Subcutaneous abdominal adipose tissue (tissue), 5 donors: ENCODE measurements at regions not wholly inside any gene's neighbourhood (a gene's known extent, or its start where the extent isn't known, plus 50 kb on each side); places are given as distances from the start of the nearest gene placed in this dataset.
"Not testable (repeated sequence)": the region's sequence is repeated elsewhere in the genome, so short reads cannot be mapped to it uniquely, and the experiment has no call there.

Experiments
- H3K27ac ChIP-seq: one replicate; pipeline ENCODE4 v1.7.0; 2013; ENCODE audit warnings: low read depth, mild to moderate bottlenecking, inconsistent platforms, low read length, moderate library complexity
- H3K27me3 ChIP-seq, 5 donors: one replicate each; pipeline ENCODE4 v1.7.0; 2013; ENCODE audit warnings: low read length in 5 of 5, inconsistent platforms in 1 of 5; ENCODE audit not compliant: control insufficient read depth in 5 of 5, insufficient read depth in 4 of 5
- H3K36me3 ChIP-seq, 5 donors: one replicate each; pipeline ENCODE4 v1.7.0; 2013; ENCODE audit warnings: low read length in 5 of 5; ENCODE audit not compliant: control insufficient read depth in 5 of 5, insufficient read depth in 5 of 5
- H3K4me1 ChIP-seq, 5 donors: one replicate each; pipeline ENCODE4 v1.7.0; 2013; ENCODE audit warnings: low read length in 5 of 5, mild to moderate bottlenecking in 3 of 5, moderate library complexity in 1 of 5; ENCODE audit not compliant: control insufficient read depth in 5 of 5, insufficient read depth in 5 of 5
- H3K4me3 ChIP-seq, 5 donors: one replicate each; pipeline ENCODE4 v1.7.0; 2013; ENCODE audit warnings: low read length in 5 of 5, low read depth in 1 of 5
- H3K9ac ChIP-seq, 5 donors: one replicate each; pipeline ENCODE4 v1.7.0; 2013; ENCODE audit warnings: low read length in 5 of 5, mild to moderate bottlenecking in 4 of 5, moderate library complexity in 3 of 5
- H3K9me3 ChIP-seq, 5 donors: one replicate each; pipeline ENCODE4 v1.7.0; 2013; ENCODE audit warnings: low read length in 5 of 5; ENCODE audit not compliant: control insufficient read depth in 5 of 5
- donor health status: healthy.
- donor health status: healthy.
- donor health status: healthy.
- donor health status: healthy.
- donor health status: healthy.

- Histone ChIP-seq H3K36me3 (no peaks in the 10 kb centered on the region), H3K9me3 (no peaks in the 10 kb centered on the region), H3K27me3 (no peaks in the 10 kb centered on the region), H3K4me3 (no peak overlapping the region), H3K4me1 (peaks cover 0 to 11% (median 2%) of the 10 kb centered on the region in 5 donors), H3K9ac (no peak overlapping the region), H3K27ac (no peak overlapping the region)
These were observed 404.9 kb downstream of the TMEM182 start for GRCh38 chr2:103166456-103167324.

- Histone ChIP-seq H3K4me3 (no peak overlapping the region), H3K27me3 (no peaks in the 10 kb centered on the region), H3K36me3 (no peaks in the 10 kb centered on the region), H3K9ac (no peak overlapping the region), H3K27ac (no peak overlapping the region), H3K9me3 (no peaks in the 10 kb centered on the region), H3K4me1 (peaks cover 0 to 2% (median 0%) of the 10 kb centered on the region in 5 donors)
These were observed 405.8 kb downstream of the TMEM182 start for GRCh38 chr2:103167599-103167998.

- no peak overlapping the region for H3K27ac ChIP-seq
- no peaks in the 10 kb centered on the region for H3K27me3 ChIP-seq
- no peak overlapping the region for H3K9ac ChIP-seq
- no peaks in the 10 kb centered on the region for H3K36me3 ChIP-seq
- H3K9me3 ChIP-seq = no peaks in the 10 kb centered on the region
- no peak overlapping the region for H3K4me3 ChIP-seq
- no peaks in the 10 kb centered on the region for H3K4me1 ChIP-seq
These were observed 408.0 kb downstream of the TMEM182 start for GRCh38 chr2:103169861-103170260.

DNA sequence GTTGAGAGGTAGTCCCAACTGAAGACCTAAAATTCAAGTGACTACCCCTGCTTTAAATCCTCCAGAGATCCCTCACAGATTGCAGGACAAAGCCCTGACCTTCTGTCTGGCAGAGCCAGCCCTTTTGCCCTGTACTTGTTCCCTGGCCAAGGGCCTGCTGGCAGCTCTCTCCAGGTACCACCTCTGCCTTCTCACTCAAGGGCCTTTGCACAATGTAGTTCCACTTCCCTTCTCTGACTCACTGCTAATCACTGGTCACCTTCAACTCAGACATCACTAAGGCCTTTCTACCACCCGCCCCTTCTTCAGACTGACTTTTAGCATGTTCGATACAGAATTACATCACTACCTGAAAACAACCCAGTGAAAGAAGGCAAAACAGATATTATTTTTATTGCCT is 411.0 kb downstream of the TMEM182 start:
- Histone ChIP-seq H3K9ac (no peak overlapping the region), H3K4me3 (no peak overlapping the region), H3K27ac (no peak overlapping the region), H3K9me3 (no peaks in the 10 kb centered on the region), H3K36me3 (no peaks in the 10 kb centered on the region), H3K27me3 (no peaks in the 10 kb centered on the region), H3K4me1 (peaks cover 0 to 11% (median 0%) of the 10 kb centered on the region in 5 donors)

- H3K4me1 ChIP-seq = peaks cover 0 to 29% (median under 1%) of the 10 kb centered on the region in 5 donors
- no peak overlapping the region for H3K4me3 ChIP-seq
- no peaks in the 10 kb centered on the region for H3K36me3 ChIP-seq
- no peak overlapping the region for H3K27ac ChIP-seq
- no peaks in the 10 kb centered on the region for H3K9me3 ChIP-seq
- H3K9ac ChIP-seq = no peak overlapping the region
- no peaks in the 10 kb centered on the region for H3K27me3 ChIP-seq
These were observed 412.9 kb downstream of the TMEM182 start for GRCh38 chr2:103174711-103175110.

GRCh38 chr2:103176294-103176915 is 414.6 kb downstream of the TMEM182 start:
- Histone ChIP-seq H3K36me3 (no peaks in the 10 kb centered on the region), H3K27me3 (no peaks in the 10 kb centered on the region), H3K27ac (no peak overlapping the region), H3K9me3 (no peaks in the 10 kb centered on the region), H3K4me3 (no peak overlapping the region), H3K9ac (no peak overlapping the region), H3K4me1 (peaks cover 0 to 38% (median 6%) of the 10 kb centered on the region in 5 donors)

GRCh38 chr2:103179798-103180197 is 418.0 kb downstream of the TMEM182 start:
- no peak overlapping the region for H3K4me3 ChIP-seq
- H3K4me1 ChIP-seq = peaks cover 0 to 38% (median 6%) of the 10 kb centered on the region in 5 donors
- no peaks in the 10 kb centered on the region for H3K27me3 ChIP-seq
- no peaks in the 10 kb centered on the region for H3K36me3 ChIP-seq
- no peaks in the 10 kb centered on the region for H3K9me3 ChIP-seq
- H3K9ac ChIP-seq = no peak overlapping the region
- no peak overlapping the region for H3K27ac ChIP-seq

GRCh38 chr2:103183061-103183460 is 421.2 kb downstream of the TMEM182 start:
- Histone ChIP-seq H3K27ac (no peak overlapping the region), H3K36me3 (no peaks in the 10 kb centered on the region), H3K9me3 (no peaks in the 10 kb centered on the region), H3K4me3 (no peak overlapping the region), H3K4me1 (peaks cover 0 to 24% (median 6%) of the 10 kb centered on the region in 5 donors), H3K27me3 (no peaks in the 10 kb centered on the region), H3K9ac (no peak overlapping the region)

- Histone ChIP-seq H3K9me3 (peaks cover 0 to 13% (median 3%) of the 10 kb centered on the region in 5 donors), H3K36me3 (no peaks in the 10 kb centered on the region), H3K9ac (no peak overlapping the region), H3K27me3 (no peaks in the 10 kb centered on the region), H3K27ac (no peak overlapping the region), H3K4me1 (no peaks in the 10 kb centered on the region), H3K4me3 (no peak overlapping the region)
These were observed 435.0 kb downstream of the TMEM182 start for GRCh38 chr2:103196802-103197201.

DNA sequence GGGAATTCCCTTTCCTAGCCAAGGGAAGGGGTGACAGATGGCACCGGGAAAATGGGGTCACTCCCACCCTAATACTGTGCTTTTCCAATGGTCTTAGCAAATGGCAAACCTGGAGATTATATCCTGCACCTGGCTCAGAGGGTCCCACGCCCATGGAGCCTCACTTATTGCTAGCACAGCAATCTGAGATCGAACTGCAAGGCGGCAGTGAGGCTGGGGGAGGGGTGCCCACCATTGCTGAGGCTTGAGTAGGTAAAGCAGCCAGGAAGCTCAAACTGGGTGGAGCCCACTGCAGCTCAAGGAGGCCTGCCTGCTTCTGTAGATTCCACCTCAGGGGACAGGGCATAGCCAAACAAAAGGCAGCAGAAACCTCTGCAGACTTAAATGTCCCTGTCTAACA is 438.9 kb downstream of the TMEM182 start:
- not testable (repeated sequence) for H3K9ac ChIP-seq, H3K27ac ChIP-seq, H3K9me3 ChIP-seq, H3K4me1 ChIP-seq, H3K36me3 ChIP-seq, H3K27me3 ChIP-seq, H3K4me3 ChIP-seq
